ENCODE measurements at regions not wholly inside any gene's neighbourhood (a gene's known extent, or its start where the extent isn't known, plus 50 kb on each side); places are given as distances from the start of the nearest gene placed in this dataset.

- TF ChIP-seq, protein P1, sequence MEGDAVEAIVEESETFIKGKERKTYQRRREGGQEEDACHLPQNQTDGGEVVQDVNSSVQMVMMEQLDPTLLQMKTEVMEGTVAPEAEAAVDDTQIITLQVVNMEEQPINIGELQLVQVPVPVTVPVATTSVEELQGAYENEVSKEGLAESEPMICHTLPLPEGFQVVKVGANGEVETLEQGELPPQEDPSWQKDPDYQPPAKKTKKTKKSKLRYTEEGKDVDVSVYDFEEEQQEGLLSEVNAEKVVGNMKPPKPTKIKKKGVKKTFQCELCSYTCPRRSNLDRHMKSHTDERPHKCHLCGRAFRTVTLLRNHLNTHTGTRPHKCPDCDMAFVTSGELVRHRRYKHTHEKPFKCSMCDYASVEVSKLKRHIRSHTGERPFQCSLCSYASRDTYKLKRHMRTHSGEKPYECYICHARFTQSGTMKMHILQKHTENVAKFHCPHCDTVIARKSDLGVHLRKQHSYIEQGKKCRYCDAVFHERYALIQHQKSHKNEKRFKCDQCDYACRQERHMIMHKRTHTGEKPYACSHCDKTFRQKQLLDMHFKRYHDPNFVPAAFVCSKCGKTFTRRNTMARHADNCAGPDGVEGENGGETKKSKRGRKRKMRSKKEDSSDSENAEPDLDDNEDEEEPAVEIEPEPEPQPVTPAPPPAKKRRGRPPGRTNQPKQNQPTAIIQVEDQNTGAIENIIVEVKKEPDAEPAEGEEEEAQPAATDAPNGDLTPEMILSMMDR (IDR thresholded peaks at IDR 0.05; ENCODE audit: insufficient read depth, low read length, poor library complexity, severe bottlenecking), result no peak
- TF ChIP-seq EZH2phosphoT487 (conservative IDR thresholded peaks at IDR 0.05; ENCODE audit: low read length), result no peak
These were observed 50.8 kb upstream of the BEND6 start for GRCh38 chr6:56904068-56904467.
